DND-41 (cell line): ENCODE measurements at regions not wholly inside any gene's neighbourhood (a gene's known extent, or its start where the extent isn't known, plus 50 kb on each side); places are given as distances from the start of the nearest gene placed in this dataset.

Experiments
- EZH2 ChIP-seq: IDR thresholded peaks from 3 replicates; pipeline ENCODE4 v1.6.1; 2012; ENCODE audit warnings: borderline replicate concordance, low read depth, mild to moderate bottlenecking, moderate library complexity, low read length, inconsistent platforms; ENCODE audit not compliant: severe bottlenecking
- TF ChIP-seq, protein P1 (sequence below): IDR thresholded peaks from 2 replicates; pipeline ENCODE4 v1.5.1; 2012; ENCODE audit warnings: borderline replicate concordance, low read length, moderate library complexity, mild to moderate bottlenecking; ENCODE audit not compliant: poor library complexity, severe bottlenecking; ENCODE audit errors: extremely low read depth

DNA sequence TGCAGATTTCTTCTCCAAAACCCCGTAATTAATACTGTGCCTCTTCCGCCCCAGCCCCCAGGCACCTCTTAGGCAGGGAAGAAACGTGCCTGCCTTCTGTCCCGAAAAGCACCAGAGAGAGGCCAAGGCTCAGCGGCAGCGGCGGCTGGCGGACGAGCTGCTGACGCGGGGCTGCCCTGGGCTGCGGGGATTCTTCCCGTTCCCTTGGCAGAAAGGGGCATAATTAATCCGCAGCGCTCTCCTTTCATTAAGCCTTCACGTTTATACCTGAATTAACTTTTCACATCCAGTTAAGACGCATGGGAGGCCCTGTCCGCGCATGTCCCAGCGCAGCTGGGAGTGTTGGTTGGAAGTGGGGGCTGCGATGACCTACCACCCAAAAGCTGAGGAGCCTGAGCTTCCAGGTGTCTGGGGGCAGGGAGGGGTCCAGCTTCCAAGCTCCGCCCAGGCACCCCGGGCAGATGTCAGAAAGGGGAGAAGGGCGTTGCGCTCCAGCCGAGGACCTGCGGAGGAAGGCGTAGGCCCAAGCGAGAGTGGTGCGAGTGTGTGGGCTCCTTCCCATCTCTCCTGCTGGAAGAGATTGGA is 167.4 kb upstream of the LRFN2 start:
- TF ChIP-seq, protein P1, sequence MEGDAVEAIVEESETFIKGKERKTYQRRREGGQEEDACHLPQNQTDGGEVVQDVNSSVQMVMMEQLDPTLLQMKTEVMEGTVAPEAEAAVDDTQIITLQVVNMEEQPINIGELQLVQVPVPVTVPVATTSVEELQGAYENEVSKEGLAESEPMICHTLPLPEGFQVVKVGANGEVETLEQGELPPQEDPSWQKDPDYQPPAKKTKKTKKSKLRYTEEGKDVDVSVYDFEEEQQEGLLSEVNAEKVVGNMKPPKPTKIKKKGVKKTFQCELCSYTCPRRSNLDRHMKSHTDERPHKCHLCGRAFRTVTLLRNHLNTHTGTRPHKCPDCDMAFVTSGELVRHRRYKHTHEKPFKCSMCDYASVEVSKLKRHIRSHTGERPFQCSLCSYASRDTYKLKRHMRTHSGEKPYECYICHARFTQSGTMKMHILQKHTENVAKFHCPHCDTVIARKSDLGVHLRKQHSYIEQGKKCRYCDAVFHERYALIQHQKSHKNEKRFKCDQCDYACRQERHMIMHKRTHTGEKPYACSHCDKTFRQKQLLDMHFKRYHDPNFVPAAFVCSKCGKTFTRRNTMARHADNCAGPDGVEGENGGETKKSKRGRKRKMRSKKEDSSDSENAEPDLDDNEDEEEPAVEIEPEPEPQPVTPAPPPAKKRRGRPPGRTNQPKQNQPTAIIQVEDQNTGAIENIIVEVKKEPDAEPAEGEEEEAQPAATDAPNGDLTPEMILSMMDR = no peak
- TF ChIP-seq EZH2 = no peak
